ENCODE measurements at regions not wholly inside any gene's neighbourhood (a gene's known extent, or its start where the extent isn't known, plus 50 kb on each side); places are given as distances from the start of the nearest gene placed in this dataset.

DNA sequence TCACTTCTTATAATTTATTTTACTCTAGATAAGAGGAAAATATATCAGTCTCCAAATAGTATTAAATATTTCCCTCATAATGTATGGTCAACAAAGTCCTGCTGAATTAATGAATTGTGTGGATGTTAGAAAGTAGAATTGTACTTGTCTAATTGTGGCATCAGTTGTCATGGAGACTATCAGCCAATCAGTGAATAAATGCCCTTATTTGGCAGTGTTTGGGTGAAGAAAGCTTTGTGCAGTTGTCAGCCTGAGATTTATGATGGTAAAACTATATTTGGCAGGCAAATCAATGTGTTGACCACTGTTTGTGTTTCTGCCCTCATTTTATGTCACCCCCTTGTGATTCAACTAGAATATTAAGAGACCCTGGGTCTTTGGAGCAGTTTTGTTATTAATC, 293.6 kb upstream of the MDFIC2 start:
- Histone ChIP-seq H3K4me3 (ENCODE audit: low read length) (no peak overlapping the region), H3K4me1 (ENCODE audit: control insufficient read depth, insufficient read depth, low read length) (no peaks in the 10 kb centered on the region), H3K27ac (ENCODE audit: low read length) (no peak overlapping the region), H3K27me3 (ENCODE audit: control insufficient read depth, insufficient read depth) (no peaks in the 10 kb centered on the region), H3K9me3 (ENCODE audit: control insufficient read depth, low read length) (no peaks in the 10 kb centered on the region)
- intact Hi-C loops (cut with DNase I), result no loop called here
- no peak for DNase-seq
- no peak for ATAC-seq

DNA sequence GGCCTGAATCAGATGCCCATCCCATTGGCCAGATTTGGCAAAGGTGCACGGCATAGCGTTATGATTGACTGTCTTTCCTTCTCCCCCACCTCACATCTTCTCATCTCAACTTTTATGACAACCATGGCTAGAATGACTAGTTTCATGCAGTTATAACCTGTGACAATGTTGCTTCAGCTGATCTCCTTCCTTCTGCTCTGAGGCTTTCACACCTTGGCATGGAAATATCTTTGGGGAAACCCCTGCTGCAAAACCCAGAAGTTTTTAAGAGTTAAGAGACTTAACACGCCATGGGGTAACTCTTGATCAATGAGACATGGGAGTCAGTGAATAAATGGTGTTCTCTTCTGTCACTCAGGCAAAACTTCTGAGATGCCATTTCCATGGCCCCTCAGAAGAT, 290.7 kb upstream of the MDFIC2 start:
- Histone ChIP-seq H3K4me1 (ENCODE audit: control insufficient read depth, insufficient read depth, low read length) (no peaks in the 10 kb centered on the region), H3K4me3 (ENCODE audit: low read length) (no peak overlapping the region), H3K27me3 (ENCODE audit: control insufficient read depth, insufficient read depth) (no peaks in the 10 kb centered on the region), H3K9me3 (ENCODE audit: control insufficient read depth, low read length) (no peaks in the 10 kb centered on the region), H3K27ac (ENCODE audit: low read length) (no peak overlapping the region)
- whole genome bisulfite sequencing, result 62% methylated on average over 3 of the region's 3 CpGs
- intact Hi-C loops (cut with DNase I), result no loop called here
- no peak for DNase-seq
- no peak for ATAC-seq

DNA sequence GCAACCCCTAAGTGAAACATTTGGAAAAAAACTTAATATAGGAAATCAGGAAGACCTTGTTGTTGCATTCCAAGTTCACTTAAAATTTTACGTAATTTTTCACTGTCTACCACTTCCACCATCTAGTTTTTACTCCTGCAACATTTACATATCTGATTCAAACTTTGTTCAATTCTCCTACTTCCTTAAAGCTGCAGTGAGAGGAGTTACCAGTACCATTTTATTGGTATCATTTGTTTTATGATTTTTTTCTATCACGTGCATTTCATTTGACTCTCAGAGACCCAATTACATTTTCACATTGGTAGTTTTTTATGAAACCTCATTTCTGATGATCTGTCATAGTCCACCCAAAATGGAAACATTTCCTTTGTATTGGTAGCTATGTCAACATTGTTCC, 284.9 kb upstream of the MDFIC2 start:
- intact Hi-C loops (cut with DNase I), result no loop called here
- Histone ChIP-seq H3K27me3 (ENCODE audit: control insufficient read depth, insufficient read depth) (no peaks in the 10 kb centered on the region), H3K27ac (ENCODE audit: low read length) (no peak overlapping the region), H3K4me1 (ENCODE audit: control insufficient read depth, insufficient read depth, low read length) (no peaks in the 10 kb centered on the region), H3K4me3 (ENCODE audit: low read length) (no peak overlapping the region), H3K9me3 (ENCODE audit: control insufficient read depth, low read length) (no peaks in the 10 kb centered on the region)
- ATAC-seq (no peak), DNase-seq (no peak)
- 91% methylated on average over 2 of the region's 2 CpGs for WGBS

DNA sequence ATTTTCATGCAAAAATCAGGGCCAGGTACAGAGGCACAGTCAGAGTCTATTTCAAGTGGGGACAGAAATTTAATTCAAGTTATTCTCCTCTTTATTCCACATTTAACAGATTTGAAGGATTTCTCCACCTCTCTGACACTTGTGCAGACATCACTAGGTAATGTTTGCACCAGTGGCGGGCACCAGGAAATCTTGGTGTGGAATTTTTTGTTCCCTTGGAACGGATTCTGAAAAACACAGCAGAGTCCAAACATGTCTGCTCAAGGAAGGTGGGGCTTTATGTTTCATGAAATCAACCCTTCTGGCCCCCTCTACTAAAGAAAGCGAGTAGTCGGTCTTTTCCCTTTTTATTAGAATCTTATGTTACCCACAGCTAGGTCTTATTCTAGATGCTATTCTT, 271.2 kb upstream of the MDFIC2 start:
- no peaks in the 10 kb centered on the region for H3K9me3 ChIP-seq (ENCODE audit: control insufficient read depth, low read length)
- H3K4me1 ChIP-seq (ENCODE audit: control insufficient read depth, insufficient read depth, low read length), result no peaks in the 10 kb centered on the region
- no peak for ATAC-seq
- 93% methylated on average over 4 of the region's 4 CpGs for WGBS
- H3K27ac ChIP-seq (ENCODE audit: low read length), result no peak overlapping the region
- intact Hi-C loops (cut with DNase I), result no loop called here
- H3K4me3 ChIP-seq (ENCODE audit: low read length), result no peak overlapping the region
- DNase-seq, result no peak
- H3K27me3 ChIP-seq (ENCODE audit: control insufficient read depth, insufficient read depth), result no peaks in the 10 kb centered on the region

DNA sequence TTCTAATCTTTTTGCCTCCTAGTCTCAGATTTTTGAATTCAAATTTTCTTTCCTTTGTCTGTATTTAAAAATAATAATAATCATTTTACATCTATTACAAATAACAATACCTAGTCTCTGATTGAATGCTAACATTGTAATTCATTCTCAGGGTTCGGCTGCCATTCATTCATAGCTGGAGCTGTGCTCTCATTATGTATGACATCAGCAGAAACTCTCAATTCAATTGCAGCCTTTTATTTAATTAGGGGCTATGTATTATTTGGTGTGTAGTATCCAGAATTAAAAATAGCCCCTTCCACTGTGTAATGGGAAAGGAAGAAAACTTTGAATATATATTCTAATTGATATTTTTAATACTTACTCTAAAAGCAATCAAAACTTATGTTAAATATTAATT, 270.4 kb upstream of the MDFIC2 start:
- intact Hi-C loops (cut with DNase I), result no loop called here
- ATAC-seq, result no peak
- H3K9me3 ChIP-seq (ENCODE audit: control insufficient read depth, low read length), result no peaks in the 10 kb centered on the region
- H3K27ac ChIP-seq (ENCODE audit: low read length), result no peak overlapping the region
- no peak overlapping the region for H3K4me3 ChIP-seq (ENCODE audit: low read length)
- WGBS, result 77% methylated on average over 1 of the region's 1 CpG
- no peaks in the 10 kb centered on the region for H3K4me1 ChIP-seq (ENCODE audit: control insufficient read depth, insufficient read depth, low read length)
- no peaks in the 10 kb centered on the region for H3K27me3 ChIP-seq (ENCODE audit: control insufficient read depth, insufficient read depth)
- no peak for DNase-seq

DNA sequence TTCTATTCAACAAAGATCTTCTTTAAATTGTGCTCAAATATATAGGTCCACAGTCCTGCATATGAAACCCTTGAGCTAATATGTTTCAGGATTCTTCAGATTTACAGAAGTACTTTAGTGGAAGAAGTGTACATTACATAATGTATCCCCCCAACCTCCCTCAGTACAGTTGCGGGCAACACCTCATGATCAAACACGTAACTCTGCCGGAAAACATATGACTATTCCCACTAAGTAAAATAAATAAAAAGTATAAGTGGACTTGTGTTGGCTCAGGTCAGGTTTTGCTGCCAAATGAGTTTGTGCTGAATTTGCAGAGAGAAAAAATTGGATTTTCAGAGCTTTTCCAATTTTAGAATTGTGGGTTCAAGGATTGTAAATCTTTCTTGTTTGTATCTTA, 267.6 kb upstream of the MDFIC2 start:
- WGBS, result 94% methylated on average over 3 of the region's 3 CpGs
- no peaks in the 10 kb centered on the region for H3K27me3 ChIP-seq (ENCODE audit: control insufficient read depth, insufficient read depth)
- H3K4me3 ChIP-seq (ENCODE audit: low read length), result no peak overlapping the region
- H3K27ac ChIP-seq (ENCODE audit: low read length), result no peak overlapping the region
- no peaks in the 10 kb centered on the region for H3K9me3 ChIP-seq (ENCODE audit: control insufficient read depth, low read length)
- intact Hi-C loops (cut with DNase I), result no loop called here
- no peaks in the 10 kb centered on the region for H3K4me1 ChIP-seq (ENCODE audit: control insufficient read depth, insufficient read depth, low read length)
- DNase-seq, result no peak
- no peak for ATAC-seq

DNA sequence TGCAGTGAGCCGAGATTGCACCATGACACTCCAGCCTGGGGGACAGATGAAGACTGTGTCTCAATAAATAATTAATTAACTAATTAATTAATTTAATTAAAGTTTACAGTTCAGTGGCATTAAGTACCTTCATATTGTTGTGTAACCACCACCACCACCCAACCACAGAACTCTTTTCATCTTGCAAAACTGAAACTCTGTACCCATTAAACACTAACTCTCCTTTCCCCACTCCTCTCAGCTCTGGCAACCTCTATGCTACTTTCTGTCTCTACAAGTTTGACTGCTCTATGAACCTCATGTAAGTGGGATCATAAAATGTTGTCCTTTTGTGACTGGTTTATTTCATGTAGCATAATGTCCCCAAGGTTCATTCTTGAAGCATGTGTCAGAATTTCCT, 259.3 kb upstream of the MDFIC2 start:
- Histone ChIP-seq H3K4me3 (ENCODE audit: low read length) (no peak overlapping the region), H3K27ac (ENCODE audit: low read length) (no peak overlapping the region), H3K27me3 (ENCODE audit: control insufficient read depth, insufficient read depth) (no peaks in the 10 kb centered on the region), H3K4me1 (ENCODE audit: control insufficient read depth, insufficient read depth, low read length) (no peaks in the 10 kb centered on the region), H3K9me3 (ENCODE audit: control insufficient read depth, low read length) (no peaks in the 10 kb centered on the region)
- intact Hi-C loops (cut with DNase I), result no loop called here
- ATAC-seq (no peak), DNase-seq (no peak)
- 98% methylated on average over 1 of the region's 1 CpG for WGBS

DNA sequence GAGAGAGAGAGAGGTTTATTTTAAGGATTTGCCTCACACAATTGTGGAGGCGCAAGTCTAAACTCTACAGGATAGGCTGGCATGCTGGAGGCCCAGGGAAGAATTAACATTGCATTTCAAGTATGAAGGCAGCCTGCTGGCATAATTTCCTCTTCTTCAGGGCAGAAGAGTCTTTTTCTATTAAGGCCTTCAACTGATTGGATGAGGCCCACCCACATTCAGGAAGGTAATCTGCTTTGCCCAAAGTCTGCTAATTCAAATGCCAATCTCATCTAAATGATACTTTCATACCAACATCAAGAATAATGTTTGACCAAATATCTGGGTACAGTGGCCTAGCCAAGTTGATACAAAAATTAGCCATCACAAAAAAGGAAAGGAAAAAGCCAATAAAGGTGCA, 258.1 kb upstream of the MDFIC2 start:
- H3K27me3 ChIP-seq (ENCODE audit: control insufficient read depth, insufficient read depth), result no peaks in the 10 kb centered on the region
- no peaks in the 10 kb centered on the region for H3K9me3 ChIP-seq (ENCODE audit: control insufficient read depth, low read length)
- DNase-seq (no peak), ATAC-seq (no peak)
- intact Hi-C loops (cut with DNase I), result no loop called here
- no peak overlapping the region for H3K27ac ChIP-seq (ENCODE audit: low read length)
- no peak overlapping the region for H3K4me3 ChIP-seq (ENCODE audit: low read length)
- no peaks in the 10 kb centered on the region for H3K4me1 ChIP-seq (ENCODE audit: control insufficient read depth, insufficient read depth, low read length)
- WGBS, result 98% methylated on average over 1 of the region's 1 CpG

DNA sequence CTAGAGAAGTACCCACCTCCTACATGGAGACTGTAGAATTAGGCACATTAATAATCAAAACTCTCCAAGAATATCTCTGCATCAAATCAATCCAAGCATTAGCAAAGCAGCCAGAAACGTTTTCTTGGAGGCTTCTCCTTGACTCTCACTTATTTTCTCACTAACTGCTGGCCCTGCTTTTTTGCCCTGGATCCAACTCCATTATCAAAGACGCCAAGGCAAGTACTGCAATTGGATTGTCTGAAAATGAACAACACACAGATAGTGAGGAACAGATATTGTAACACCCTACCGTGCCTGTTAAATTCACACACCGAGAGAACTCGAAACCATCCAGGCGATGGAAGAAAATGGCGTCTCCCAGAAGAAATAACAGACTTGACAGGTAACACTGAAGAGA, 256.2 kb upstream of the MDFIC2 start:
- intact Hi-C loops (cut with DNase I), result no loop called here
- Histone ChIP-seq H3K9me3 (ENCODE audit: control insufficient read depth, low read length) (no peaks in the 10 kb centered on the region), H3K4me3 (ENCODE audit: low read length) (no peak overlapping the region), H3K4me1 (ENCODE audit: control insufficient read depth, insufficient read depth, low read length) (no peaks in the 10 kb centered on the region), H3K27ac (ENCODE audit: low read length) (no peak overlapping the region), H3K27me3 (ENCODE audit: control insufficient read depth, insufficient read depth) (no peaks in the 10 kb centered on the region)
- ATAC-seq, result no peak
- DNase-seq, result no peak
- WGBS, result 71% methylated on average over 7 of the region's 7 CpGs

DNA sequence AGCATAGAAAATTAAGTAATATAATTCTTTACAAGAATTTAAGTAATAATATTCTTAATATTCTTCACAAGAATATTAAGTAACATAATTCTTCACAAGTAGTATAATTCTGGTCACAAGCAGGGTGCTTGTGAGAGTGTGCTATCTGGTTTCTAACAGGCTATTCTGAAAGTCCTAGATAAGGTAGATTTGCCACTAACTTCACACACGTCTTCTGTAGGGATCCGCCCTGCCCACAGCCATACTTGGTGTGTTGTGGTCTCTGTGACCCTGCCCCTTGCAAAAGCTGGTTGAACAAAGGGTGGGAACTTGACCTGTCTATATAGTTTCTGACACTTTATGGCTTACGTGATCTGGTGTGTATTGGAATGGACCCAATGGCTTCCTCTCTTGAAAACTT, 253.4 kb upstream of the MDFIC2 start:
- no peaks in the 10 kb centered on the region for H3K27me3 ChIP-seq (ENCODE audit: control insufficient read depth, insufficient read depth)
- H3K4me3 ChIP-seq (ENCODE audit: low read length), result no peak overlapping the region
- H3K27ac ChIP-seq (ENCODE audit: low read length), result no peak overlapping the region
- no peak for DNase-seq
- ATAC-seq, result no peak
- intact Hi-C loops (cut with DNase I), result no loop called here
- no peaks in the 10 kb centered on the region for H3K9me3 ChIP-seq (ENCODE audit: control insufficient read depth, low read length)
- no peaks in the 10 kb centered on the region for H3K4me1 ChIP-seq (ENCODE audit: control insufficient read depth, insufficient read depth, low read length)
- WGBS, result 82% methylated on average over 3 of the region's 3 CpGs

DNA sequence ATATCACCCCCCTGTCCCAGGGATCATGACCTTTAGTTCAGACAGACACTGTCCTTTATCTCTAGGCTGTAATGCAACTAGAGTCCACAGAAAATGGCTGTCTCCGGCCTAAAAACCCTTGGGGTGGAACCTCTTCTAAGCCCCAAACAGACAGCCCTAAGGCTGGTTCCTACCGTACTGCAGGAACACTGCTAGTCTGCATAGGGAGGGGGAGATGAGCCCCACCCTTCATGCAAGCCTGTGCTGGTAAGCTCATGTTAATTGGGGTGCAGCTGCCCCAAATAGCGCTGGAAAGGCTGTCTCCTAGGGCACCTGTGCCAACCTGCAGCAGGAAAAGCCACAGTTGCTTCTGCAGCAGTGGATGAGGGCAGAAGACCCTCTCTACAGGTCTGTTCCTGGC, 252.1 kb upstream of the MDFIC2 start:
- DNase-seq (no peak), ATAC-seq (no peak)
- Histone ChIP-seq H3K27me3 (ENCODE audit: control insufficient read depth, insufficient read depth) (no peaks in the 10 kb centered on the region), H3K4me1 (ENCODE audit: control insufficient read depth, insufficient read depth, low read length) (no peaks in the 10 kb centered on the region), H3K27ac (ENCODE audit: low read length) (no peak overlapping the region), H3K9me3 (ENCODE audit: control insufficient read depth, low read length) (no peaks in the 10 kb centered on the region), H3K4me3 (ENCODE audit: low read length) (no peak overlapping the region)
- intact Hi-C loops (cut with DNase I), result no loop called here
- 56% methylated on average over 3 of the region's 3 CpGs for WGBS

DNA sequence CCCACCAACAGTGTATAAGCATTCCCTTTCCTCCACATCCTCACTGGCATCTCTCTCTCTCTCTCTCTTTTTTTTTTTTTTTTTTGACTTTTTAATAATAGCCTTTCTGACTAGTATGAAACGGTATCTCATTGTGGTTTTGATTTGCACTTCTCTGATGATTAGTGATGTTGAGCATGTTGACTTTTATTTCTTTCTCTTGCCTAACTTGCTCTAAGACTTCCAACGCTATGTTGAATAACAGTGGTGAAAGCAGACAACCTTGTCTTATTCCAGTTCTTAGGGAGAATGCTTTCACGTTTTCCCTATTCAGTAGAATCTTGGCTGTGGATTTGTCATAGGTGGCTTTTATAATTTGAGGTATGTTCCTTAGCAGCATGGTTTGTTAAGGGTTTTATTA, 249.4 kb upstream of the MDFIC2 start:
- H3K27me3 ChIP-seq (ENCODE audit: control insufficient read depth, insufficient read depth), result no peaks in the 10 kb centered on the region
- H3K9me3 ChIP-seq (ENCODE audit: control insufficient read depth, low read length), result no peaks in the 10 kb centered on the region
- no peak for ATAC-seq
- intact Hi-C loops (cut with DNase I), result no loop called here
- no peaks in the 10 kb centered on the region for H3K4me1 ChIP-seq (ENCODE audit: control insufficient read depth, insufficient read depth, low read length)
- DNase-seq, result no peak
- no peak overlapping the region for H3K4me3 ChIP-seq (ENCODE audit: low read length)
- H3K27ac ChIP-seq (ENCODE audit: low read length), result no peak overlapping the region
- 88% methylated on average over 3 of the region's 3 CpGs for WGBS
